ENCODE measurements at regions not wholly inside any gene's neighbourhood (a gene's known extent, or its start where the extent isn't known, plus 50 kb on each side); places are given as distances from the start of the nearest gene placed in this dataset.

GRCh38 chr9:105141146-105141975 lies 103.1 kb upstream of the SLC44A1 start:
- H3K4me3 ChIP-seq (ENCODE audit: low read depth, low read length), result no peak overlapping the region
- CTCF ChIA-PET, result interaction anchor here (0.6 to 0.8 kb wide), 2 partner anchors 8 to 74 kb away, joined by 3 read pairs; no protein-coding TSS in a partner anchor
- no peaks in the 10 kb centered on the region for H3K4me1 ChIP-seq (ENCODE audit: control insufficient read depth, insufficient read depth, low read length)
- H3K9me3 ChIP-seq (ENCODE audit: control insufficient read depth, insufficient read depth, low read depth, low read length), result no peaks in the 10 kb centered on the region
- no peak for TF ChIP-seq ZNF211 (tag by site-specific recombination; IDR thresholded peaks at IDR 0.05; ENCODE audit: low read depth)
- TF ChIP-seq ZXDB (tag by site-specific recombination; IDR thresholded peaks at IDR 0.05), result no peak
- no peak for TF ChIP-seq ZNF560 (tag by site-specific recombination; IDR thresholded peaks at IDR 0.05; ENCODE audit: borderline replicate concordance)
- no peak for TF ChIP-seq ZNF112 (tag by site-specific recombination; IDR thresholded peaks at IDR 0.05)
- no peak for TF ChIP-seq ZNF26 (tag by site-specific recombination; IDR thresholded peaks at IDR 0.05)
- H3K27ac ChIP-seq (ENCODE audit: extremely low read depth, low read depth, low read length), result no peak overlapping the region
- H3K36me3 ChIP-seq (ENCODE audit: control insufficient read depth in 2 of 2, insufficient read depth in 1 of 2, low read length in 2 of 2), result no peaks in the 10 kb centered on the region
- POLR2A ChIA-PET, result no interaction called here

GRCh38 chr9:105141976-105142250 lies 102.5 kb upstream of the SLC44A1 start:
- ChIA-PET CTCF (no interaction called here), POLR2A (no interaction called here)
- no peak overlapping the region for H3K4me3 ChIP-seq (ENCODE audit: low read depth, low read length)

More at GRCh38 chr9:105141976-105142250, 102.5 kb upstream of the SLC44A1 start:
- Histone ChIP-seq H3K27ac (ENCODE audit: extremely low read depth, low read depth, low read length) (no peak overlapping the region), H3K36me3 (ENCODE audit: control insufficient read depth in 2 of 2, insufficient read depth in 1 of 2, low read length in 2 of 2) (no peaks in the 10 kb centered on the region), H3K9me3 (ENCODE audit: control insufficient read depth, insufficient read depth, low read depth, low read length) (no peaks in the 10 kb centered on the region), H3K4me1 (ENCODE audit: control insufficient read depth, insufficient read depth, low read length) (no peaks in the 10 kb centered on the region)
- no peak for TF ChIP-seq ZNF843 (tag by site-specific recombination; IDR thresholded peaks at IDR 0.05)
- TF ChIP-seq ZNF140 (tag by site-specific recombination; IDR thresholded peaks at IDR 0.05), result no peak
- TF ChIP-seq BCL11A (tag by site-specific recombination; IDR thresholded peaks at IDR 0.05; ENCODE audit: low read depth), result no peak
- no peak for TF ChIP-seq ZNF274 (IDR thresholded peaks at IDR 0.05; ENCODE audit: low read length)
- TF ChIP-seq ZNF274 (tag by site-specific recombination; IDR thresholded peaks at IDR 0.05; ENCODE audit: borderline replicate concordance), result no peak
- TF ChIP-seq ZNF146 (tag by site-specific recombination; IDR thresholded peaks at IDR 0.05), result no peak
- no peak for TF ChIP-seq ZNF155 (tag by site-specific recombination; IDR thresholded peaks at IDR 0.05)
- no peak for TF ChIP-seq ZFP3 (tag by site-specific recombination; IDR thresholded peaks at IDR 0.05; ENCODE audit: low read depth)
- no peak for TF ChIP-seq ZNF560 (tag by site-specific recombination; IDR thresholded peaks at IDR 0.05; ENCODE audit: borderline replicate concordance)
- TF ChIP-seq SETDB1 (IDR thresholded peaks at IDR 0.05; ENCODE audit: insufficient read length, low read length), result no peak
- no peak for TF ChIP-seq ZBTB49 (tag by site-specific recombination; IDR thresholded peaks at IDR 0.05; ENCODE audit: low read depth)
- TF ChIP-seq ZBTB44 (tag by site-specific recombination; IDR thresholded peaks at IDR 0.05), result no peak
- no peak for TF ChIP-seq ZNF24 (tag by site-specific recombination; IDR thresholded peaks at IDR 0.05)
- no peak for TF ChIP-seq ZNF664 (tag by site-specific recombination; IDR thresholded peaks at IDR 0.05)
- no peak for TF ChIP-seq ZNF112 (tag by site-specific recombination; IDR thresholded peaks at IDR 0.05)
- no peak for TF ChIP-seq ZNF266 (tag by site-specific recombination; IDR thresholded peaks at IDR 0.05; ENCODE audit: low read depth)
